PC-9 (cell line): ENCODE measurements at regions not wholly inside any gene's neighbourhood (a gene's known extent, or its start where the extent isn't known, plus 50 kb on each side); places are given as distances from the start of the nearest gene placed in this dataset.

Source experiments
- BruUV-seq: library from RNA; stranded (reverse); fragments of 400-500 nt; replicated peaks from 2 replicates; lab custom pipeline; 2021; lab: Mats Ljungman, UMichigan
- CTCF ChIA-PET: fragments of 300-600 bp; sonication (Branson Sonifier 250); formaldehyde crosslinking; loops from one replicate; lab custom pipeline; 2022; ENCODE audit warnings: antibody characterized with exemption; lab: Charles Lee
- POLR2A ChIA-PET: fragments of 300-600 bp; sonication (Branson Sonifier 250); formaldehyde crosslinking; loops from one replicate; lab custom pipeline; 2022; ENCODE audit warnings: antibody characterized with exemption; ENCODE audit not compliant: unreplicated experiment; lab: Charles Lee
- DNase-seq, 2 experiments: peaks; one replicate each; pipeline versions ENCODE4 v3.0.0 to v3.0.0-alpha.2; 2015 to 2022; ENCODE audit warnings: mixed read lengths in 1 of 2
- H2AFZ ChIP-seq: fragments of 200-600 bp; sonication (generic); 2 replicates; pipeline ENCODE4 v1.8.1; 2017; ENCODE audit warnings: antibody characterized with exemption
- H3F3A ChIP-seq: fragments of 200-600 bp; sonication (generic); 2 replicates; pipeline ENCODE4 v1.8.1; 2017; ENCODE audit warnings: antibody characterized with exemption, mild to moderate bottlenecking, low read depth; ENCODE audit not compliant: insufficient read depth
- H3K27ac ChIP-seq: fragments of 200-600 bp; sonication (generic); 2 replicates; pipeline ENCODE4 v1.6.1; 2016; ENCODE audit warnings: mixed run types
- H3K27me3 ChIP-seq: fragments of 200-600 bp; sonication (generic); 2 replicates; pipeline ENCODE4 v1.6.1; 2016; ENCODE audit warnings: low read depth, mixed run types; ENCODE audit not compliant: insufficient read depth
- H3K36me3 ChIP-seq: fragments of 200-600 bp; sonication (generic); 2 replicates; pipeline ENCODE4 v1.6.1; 2016; ENCODE audit warnings: low read depth, mixed run types
- H3K4me1 ChIP-seq: fragments of 200-600 bp; sonication (generic); replicated peaks from 2 replicates; pipeline ENCODE4 v1.6.1; 2016; ENCODE audit warnings: mixed run types; ENCODE audit not compliant: insufficient read depth
- H3K4me2 ChIP-seq: fragments of 200-600 bp; sonication (generic); 2 replicates; pipeline ENCODE4 v1.6.1; 2017; ENCODE audit warnings: mixed run types
- H3K4me3 ChIP-seq: fragments of 200-600 bp; sonication (generic); 2 replicates; pipeline ENCODE4 v1.6.1; 2016; ENCODE audit warnings: mixed run types
- H3K79me2 ChIP-seq: fragments of 200-600 bp; sonication (generic); 2 replicates; pipeline ENCODE4 v1.6.1; 2017; ENCODE audit warnings: low read depth, mixed run types
- H3K9me2 ChIP-seq: fragments of 200-600 bp; sonication (generic); 2 replicates; pipeline ENCODE4 v1.8.1; 2017; ENCODE audit warnings: mild to moderate bottlenecking; ENCODE audit not compliant: insufficient read depth
- H3K9me3 ChIP-seq: fragments of 200-600 bp; sonication (generic); 2 replicates; pipeline ENCODE4 v1.8.1; 2016; ENCODE audit warnings: low read depth; ENCODE audit not compliant: insufficient read depth
- H4K20me1 ChIP-seq: fragments of 200-600 bp; sonication (generic); 2 replicates; pipeline ENCODE4 v1.8.1; 2017; ENCODE audit not compliant: insufficient read depth
- CTCF ChIP-seq: fragments of 200-600 bp; sonication (generic); conservative IDR thresholded peaks from 2 replicates; pipeline ENCODE4 v1.6.1; 2017; ENCODE audit warnings: mixed run types, antibody characterized with exemption, mild to moderate bottlenecking, moderate library complexity
- EZH2 ChIP-seq: fragments of 200-600 bp; sonication (generic); IDR thresholded peaks from 2 replicates; pipeline ENCODE4 v1.8.0; 2017; ENCODE audit warnings: antibody characterized with exemption, low read depth
- intact Hi-C: fragments of 100-400 bp; cut with micrococcal nuclease; formaldehyde crosslinking; loops from one replicate; pipeline ENCODE4 v1.10.0; 2022; ENCODE audit not compliant: unreplicated experiment

DNA sequence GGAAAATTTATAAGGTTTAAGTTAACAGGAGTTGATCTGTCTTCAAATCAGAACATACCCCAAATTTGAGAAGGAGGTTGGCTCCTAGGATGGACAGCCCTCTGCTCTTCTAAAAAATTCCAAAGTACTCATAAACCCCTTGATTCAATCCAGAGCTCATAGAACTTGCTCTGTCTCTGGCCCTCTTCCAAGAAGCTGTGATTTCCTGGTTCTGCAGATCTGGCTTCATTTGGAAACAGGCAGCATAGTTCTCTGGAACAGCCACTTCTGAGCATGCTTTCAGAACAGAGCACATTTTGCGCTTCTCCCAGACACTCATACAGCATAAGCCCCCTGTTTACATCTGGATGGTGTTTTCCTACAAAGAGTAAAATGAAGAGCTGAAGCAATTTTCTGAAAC lies 96.7 kb downstream of the KBTBD8 start:
- ChIA-PET POLR2A (no interaction called here), CTCF (no interaction called here)
- Histone ChIP-seq H3K27me3 (peaks cover 6% of the 10 kb centered on the region; the same call in 1 of the 2 replicates), H3K4me3 (no peak overlapping the region), H3K9me2 (no peaks in the 10 kb centered on the region), H3K4me1 (no peaks in the 10 kb centered on the region), H3K4me2 (no peak overlapping the region), H4K20me1 (no peaks in the 10 kb centered on the region), H3K36me3 (no peaks in the 10 kb centered on the region), H3K9me3 (no peaks in the 10 kb centered on the region), H3F3A (no peaks in the 10 kb centered on the region), H3K79me2 (no peaks in the 10 kb centered on the region), H2AFZ (no peak overlapping the region), H3K27ac (no peak overlapping the region)
- TF ChIP-seq EZH2 (no peak), CTCF (no peak)
- intact Hi-C loops, result no loop called here
- BruUV-seq, result no TSS peak
- DNase-seq, result no peak

GRCh38 chr3:67104388-67104787 lies 106.3 kb downstream of the KBTBD8 start:
- Histone ChIP-seq H3K36me3 (no peaks in the 10 kb centered on the region), H3K4me3 (no peak overlapping the region), H3K9me2 (no peaks in the 10 kb centered on the region), H3K79me2 (no peaks in the 10 kb centered on the region), H2AFZ (no peak overlapping the region), H3F3A (no peaks in the 10 kb centered on the region), H3K4me1 (no peaks in the 10 kb centered on the region), H3K4me2 (no peak overlapping the region), H4K20me1 (no peaks in the 10 kb centered on the region), H3K27me3 (no peaks in the 10 kb centered on the region), H3K9me3 (no peaks in the 10 kb centered on the region), H3K27ac (no peak overlapping the region)
- POLR2A ChIA-PET, result no interaction called here
- intact Hi-C loops, result no loop called here
- CTCF ChIA-PET, result no interaction called here
- TF ChIP-seq CTCF (no peak), EZH2 (no peak)
- no peak for DNase-seq
- no TSS peak for BruUV-seq

DNA sequence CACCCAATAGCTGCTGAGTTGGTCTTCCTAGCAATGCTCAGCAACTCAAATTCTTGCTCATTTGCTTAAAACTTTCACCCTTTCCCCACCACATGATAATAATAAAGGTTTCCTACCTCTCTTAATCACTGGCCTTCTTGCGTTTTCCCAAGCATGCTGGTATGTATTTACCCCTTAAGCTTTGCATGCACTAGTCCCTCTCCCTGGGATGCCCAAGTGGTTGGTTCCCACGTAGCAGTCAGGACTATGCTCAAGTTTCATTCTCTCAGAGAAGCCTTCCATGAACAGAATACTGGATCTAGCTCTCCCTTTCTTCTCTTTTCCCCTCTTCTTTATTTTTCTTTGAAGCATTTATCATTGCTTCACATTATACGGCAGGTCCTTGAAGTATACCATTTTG lies 108.8 kb downstream of the KBTBD8 start:
- TF ChIP-seq CTCF, result no peak
- TF ChIP-seq EZH2, result no peak
- no peaks in the 10 kb centered on the region for H3K79me2 ChIP-seq
- no peak for DNase-seq
- H3K27ac ChIP-seq, result no peak overlapping the region
- no peaks in the 10 kb centered on the region for H3K9me3 ChIP-seq
- ChIA-PET CTCF (no interaction called here), POLR2A (no interaction called here)
- H3K4me1 ChIP-seq, result no peaks in the 10 kb centered on the region
- H3K4me2 ChIP-seq, result no peak overlapping the region
- no peak overlapping the region for H3K4me3 ChIP-seq
- no peaks in the 10 kb centered on the region for H3F3A ChIP-seq
- intact Hi-C loops, result no loop called here
- H3K9me2 ChIP-seq, result no peaks in the 10 kb centered on the region
- no peak overlapping the region for H2AFZ ChIP-seq
- H3K36me3 ChIP-seq, result no peaks in the 10 kb centered on the region
- BruUV-seq, result no TSS peak
- no peaks in the 10 kb centered on the region for H3K27me3 ChIP-seq
- H4K20me1 ChIP-seq, result no peaks in the 10 kb centered on the region
